Activated CD4-positive, alpha-beta T cell treated with anti-CD3 and anti-CD28 coated beads, Interleukin-2, Interleukin-6, amounts not matched to agents 100 ng/mL and 50 ng/mL, durations not matched to agents 16 hours and 8 hours (primary cell): ENCODE measurements at regions not wholly inside any gene's neighbourhood (a gene's known extent, or its start where the extent isn't known, plus 50 kb on each side); places are given as distances from the start of the nearest gene placed in this dataset.
"Not testable (repeated sequence)": the region's sequence is repeated elsewhere in the genome, so short reads cannot be mapped to it uniquely, and the experiment has no call there.

Experiments used
- DNase-seq: peaks from one replicate; pipeline ENCODE4 v3.0.0-alpha.2; 2020

DNA sequence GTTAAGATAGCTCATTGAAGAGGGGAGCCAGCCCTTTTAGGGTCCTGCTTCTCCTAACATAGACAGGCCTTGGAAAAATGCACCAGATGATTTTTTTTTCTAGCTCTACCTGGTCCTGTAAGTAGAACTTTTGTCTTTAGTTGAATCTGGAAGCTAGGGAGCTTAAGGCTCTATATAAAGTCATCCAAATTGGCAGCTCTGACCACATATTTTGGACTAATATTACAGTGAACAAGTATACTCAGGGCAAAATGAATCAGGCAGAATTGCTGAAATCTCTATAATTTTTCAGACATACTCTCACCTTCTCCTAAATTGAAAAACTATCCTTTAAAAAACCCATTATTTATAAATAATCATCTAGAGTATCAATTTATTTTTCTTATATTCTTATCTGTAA, 375.6 kb downstream of the OSTF1 start:
- no peak for DNase-seq

DNA sequence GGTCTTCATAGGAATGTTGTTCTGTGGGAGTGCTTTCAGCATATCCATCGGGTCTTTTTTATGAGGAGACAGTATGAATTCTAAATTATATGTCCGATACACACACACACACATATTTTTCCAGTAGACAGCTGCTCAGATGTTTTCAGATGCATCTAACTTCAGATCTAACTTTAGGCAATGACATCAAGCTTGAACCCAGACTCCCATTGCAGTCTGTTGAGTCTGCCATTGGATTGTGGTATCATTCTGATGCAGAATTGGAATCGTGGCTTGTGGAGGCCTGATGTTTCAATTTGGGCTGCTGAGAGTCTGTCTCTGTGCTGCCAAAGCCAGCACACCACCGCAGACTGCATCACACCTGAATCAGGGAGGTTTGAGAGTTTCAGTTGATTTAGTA, 376.4 kb downstream of the OSTF1 start:
- DNase-seq = no peak

DNA sequence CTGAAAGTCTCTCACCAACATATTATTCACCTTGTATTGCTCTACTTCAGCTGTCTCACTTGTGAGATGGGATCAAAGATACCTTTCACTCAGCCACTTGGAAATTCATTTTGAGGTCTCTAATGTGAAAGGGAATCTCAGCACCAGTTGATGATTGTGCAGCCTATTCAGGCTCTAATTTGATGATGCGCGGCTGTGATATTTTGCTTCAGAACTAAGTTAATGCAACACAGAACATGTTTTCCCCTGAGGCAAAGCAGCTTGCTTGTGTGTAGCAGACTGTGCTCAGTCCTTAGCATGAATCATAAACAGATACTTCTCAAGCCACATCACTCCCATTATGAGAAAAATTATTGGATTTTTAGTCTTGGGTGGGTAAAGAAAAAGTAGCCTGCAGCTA, 378.8 kb downstream of the OSTF1 start:
- DNase-seq = no peak

DNA sequence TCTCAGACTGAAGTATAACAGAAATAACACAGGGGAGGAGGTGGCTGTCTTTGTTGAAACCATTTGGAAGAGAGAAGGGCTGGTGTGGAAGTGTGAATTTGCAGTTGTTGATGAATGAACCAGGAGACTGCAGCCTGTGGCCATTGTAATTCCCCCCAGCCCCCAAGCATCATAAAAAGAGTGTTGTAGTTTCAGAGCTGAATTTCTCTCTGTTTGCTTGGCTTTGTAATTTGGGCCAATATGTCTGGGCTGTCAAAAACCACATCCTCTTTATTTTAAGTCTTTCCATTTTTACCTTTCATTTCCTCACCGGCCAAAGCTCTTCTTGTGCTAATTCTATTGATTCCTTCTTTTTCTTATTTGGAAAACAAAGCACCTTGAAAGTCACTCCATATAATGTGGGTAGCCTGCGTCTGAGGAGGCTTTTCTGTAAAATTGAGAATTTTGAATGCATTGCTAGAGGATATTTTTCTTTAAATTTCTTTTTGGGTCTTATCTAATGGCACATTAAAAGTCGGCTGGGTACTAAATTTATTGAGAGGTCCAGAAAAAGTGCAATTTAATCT, 383.3 kb downstream of the OSTF1 start:
- DNase-seq = no peak

DNA sequence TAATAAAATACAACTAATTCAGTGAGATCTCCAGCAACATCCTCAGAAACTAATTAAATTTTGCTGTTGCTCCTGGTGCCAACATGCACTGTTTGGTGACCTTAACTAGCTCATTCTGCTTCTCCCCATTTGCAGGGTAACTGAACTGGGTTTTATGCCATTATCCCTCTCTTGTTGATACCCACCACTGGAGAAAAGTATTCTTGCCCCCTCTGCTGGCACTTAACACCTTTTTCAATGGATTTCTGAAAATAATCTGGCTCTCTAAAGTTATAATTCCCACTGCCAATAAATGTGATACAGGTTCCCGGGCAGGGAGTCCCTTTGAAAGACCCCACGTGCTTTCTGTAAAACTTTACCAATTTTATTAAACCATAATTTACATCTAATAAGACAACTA, 394.3 kb downstream of the OSTF1 start:
- no peak for DNase-seq

DNA sequence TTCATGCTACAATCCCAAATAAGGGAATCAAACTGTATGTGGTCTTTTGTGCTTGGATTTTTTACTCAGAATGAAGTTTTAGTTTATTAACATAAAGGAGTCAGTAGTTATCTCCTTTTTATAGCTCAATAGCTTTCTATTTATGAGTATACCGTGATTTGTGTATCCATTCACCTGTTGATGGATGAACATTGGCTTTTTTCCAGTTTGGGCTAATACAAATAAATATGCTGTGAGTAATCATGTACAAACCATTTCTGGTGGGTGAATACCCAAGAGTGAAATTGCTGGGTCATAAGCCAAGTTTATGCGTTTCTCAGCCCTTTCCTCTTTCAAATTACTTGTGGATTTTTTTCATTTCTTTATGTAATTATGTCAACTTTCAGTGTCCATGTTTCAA, 395.3 kb downstream of the OSTF1 start:
- no peak for DNase-seq

DNA sequence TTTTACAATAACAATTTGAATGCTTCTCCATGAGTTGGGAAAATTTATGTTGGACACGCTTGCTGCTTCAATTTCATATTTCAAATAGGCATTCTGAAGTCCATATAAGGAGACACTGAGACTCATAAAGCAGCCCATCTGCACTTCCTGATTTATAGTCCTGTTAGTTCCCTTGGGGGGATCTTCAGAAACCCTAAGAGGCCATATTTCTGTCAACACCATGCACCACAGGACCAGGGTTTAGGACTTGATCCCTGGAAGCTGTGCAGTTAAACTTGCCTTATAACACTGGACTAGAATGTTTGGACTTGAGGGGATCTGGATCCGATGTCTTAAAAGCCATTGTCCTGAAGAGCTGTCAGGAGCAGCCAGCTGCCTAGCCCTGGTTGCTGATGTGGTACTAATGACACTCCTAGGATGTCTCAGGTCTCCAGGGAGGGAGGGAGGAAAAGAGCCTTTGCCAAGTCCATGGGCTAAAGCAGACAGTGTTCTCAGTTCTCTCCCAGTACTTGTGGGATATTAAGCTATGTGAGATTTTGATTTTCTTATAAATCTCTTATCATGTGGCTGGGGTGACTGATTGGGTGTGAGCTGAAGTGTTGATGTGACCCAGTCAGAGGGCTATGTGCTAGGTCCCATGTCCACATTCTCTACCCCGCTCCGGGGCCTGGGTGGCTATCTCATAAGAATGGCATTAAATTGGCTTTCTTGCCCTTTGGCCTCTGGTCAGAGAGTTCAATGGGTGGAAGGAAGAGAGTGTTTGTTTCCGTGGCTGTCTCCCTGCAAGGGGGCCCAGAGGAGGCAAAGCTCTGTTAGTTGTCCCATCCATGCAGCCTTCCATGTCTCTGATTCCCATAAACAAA, 399.8 kb downstream of the OSTF1 start:
- no peak for DNase-seq

DNA sequence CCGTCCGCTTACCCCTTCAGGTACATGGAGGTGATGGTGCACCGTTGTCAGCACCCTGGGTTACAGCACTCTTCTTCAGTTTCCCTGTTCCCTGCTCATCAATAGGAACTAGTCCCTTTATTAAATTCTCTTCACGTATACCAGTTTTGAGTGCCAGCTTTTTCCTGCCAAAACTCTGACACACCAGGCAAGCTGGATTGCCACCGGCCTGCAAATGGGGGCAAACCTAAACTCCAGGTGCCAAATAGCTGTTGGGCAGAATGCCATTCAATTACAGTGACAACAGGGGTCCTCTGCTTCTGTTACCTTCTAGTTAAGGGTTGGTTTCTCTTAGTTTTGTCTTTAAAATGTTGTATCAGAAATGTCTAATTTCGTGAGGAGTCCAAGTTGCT, 400.4 kb downstream of the OSTF1 start:
- no peak for DNase-seq

DNA sequence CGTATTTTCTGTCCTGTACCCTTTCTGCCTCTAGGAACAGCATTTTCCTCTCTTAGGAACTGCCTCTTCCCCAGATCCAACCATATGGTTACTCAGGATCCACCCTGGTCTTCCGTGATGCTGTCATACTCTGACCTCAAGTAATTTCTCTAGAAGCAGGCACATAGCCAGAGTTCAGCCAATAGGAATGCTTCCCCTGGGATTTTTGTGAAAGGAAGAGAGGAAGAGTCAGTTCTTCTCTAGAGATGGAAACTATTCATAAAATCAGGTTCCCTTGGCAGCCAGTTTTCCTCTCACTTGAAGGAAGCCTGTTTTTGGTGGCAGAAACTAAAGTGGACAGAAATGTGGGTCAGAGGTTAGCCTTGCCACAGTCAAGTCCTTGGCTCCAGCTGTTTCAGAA, 400.1 kb upstream of the PCSK5 start:
- DNase-seq = no peak

DNA sequence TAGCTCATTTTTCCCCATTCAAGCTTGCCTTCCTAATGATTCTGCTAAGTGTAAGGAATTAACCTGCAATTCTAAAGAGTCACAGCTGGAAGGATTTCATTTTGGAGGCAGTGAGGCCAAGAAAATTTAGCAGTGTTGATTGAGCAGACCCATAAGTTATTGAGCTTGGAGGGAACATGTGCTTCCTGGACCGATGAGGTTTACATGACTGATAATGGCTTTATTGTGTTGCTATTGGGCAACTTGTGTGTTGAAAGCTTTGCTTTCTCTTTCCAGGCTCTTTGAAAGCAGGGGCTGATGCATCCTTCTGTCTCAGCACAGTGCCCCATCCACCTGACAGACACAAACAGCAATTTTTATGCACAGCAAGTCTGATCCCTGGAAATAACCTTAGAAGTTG, 398.9 kb upstream of the PCSK5 start:
- DNase-seq = no peak

DNA sequence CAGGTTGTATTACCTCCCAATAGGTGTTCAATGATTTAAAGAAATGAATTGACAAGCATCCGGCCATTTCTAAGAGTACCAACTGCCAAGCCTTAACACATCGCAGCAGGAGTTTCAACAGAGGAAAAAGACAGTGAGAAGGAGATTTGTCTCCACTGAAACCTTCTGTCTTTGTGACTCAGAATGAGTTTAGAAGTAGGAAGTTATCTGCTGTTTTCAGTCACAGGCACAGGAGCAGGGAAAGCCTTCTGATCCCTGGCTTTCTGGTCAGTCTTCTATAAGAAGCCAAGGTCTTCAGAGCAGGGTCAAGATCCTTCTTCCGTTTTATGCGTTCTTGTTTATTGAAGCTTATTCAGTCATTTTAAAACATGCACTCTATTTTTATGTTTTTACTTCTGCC, 390.7 kb upstream of the PCSK5 start:
- no peak for DNase-seq

DNA sequence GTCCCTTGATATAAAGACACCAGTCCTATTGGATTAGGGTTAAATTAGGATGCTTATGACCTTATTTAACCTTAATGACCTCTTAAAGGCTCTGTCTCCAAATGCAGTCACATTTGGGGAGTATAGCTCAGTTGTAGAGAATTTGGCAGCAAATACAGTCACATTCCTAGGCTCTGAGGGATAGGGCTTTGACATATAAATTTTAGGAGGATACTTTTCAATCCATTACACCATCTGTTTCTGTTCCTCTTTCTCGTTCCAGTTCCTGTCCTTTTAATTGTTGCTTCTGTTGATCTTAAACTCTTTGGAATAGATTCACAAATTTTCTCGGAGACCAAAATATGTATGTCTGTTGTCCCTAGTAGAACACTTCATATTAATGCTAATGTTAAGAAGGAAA, 390.0 kb upstream of the PCSK5 start:
- DNase-seq = no peak

DNA sequence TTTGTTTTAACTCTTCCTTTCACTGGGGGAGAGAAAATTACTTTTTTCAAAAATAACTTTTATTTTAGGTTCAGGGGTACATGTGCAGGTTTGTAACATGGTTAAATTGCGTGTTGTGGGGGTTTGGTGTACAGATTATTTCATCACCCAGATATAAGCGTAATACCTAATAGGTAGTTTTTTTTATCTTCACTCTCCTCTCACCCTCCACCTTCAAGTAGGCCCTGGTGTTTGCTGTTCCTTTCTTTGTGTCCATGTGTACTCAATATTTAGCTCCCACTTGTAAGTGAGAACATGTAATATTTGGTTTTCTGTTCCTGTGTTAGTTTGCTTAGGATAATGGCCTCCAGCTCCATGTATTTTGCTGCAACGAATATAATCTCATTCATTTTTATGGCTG, 389.5 kb upstream of the PCSK5 start:
- DNase-seq = not testable (repeated sequence)

DNA sequence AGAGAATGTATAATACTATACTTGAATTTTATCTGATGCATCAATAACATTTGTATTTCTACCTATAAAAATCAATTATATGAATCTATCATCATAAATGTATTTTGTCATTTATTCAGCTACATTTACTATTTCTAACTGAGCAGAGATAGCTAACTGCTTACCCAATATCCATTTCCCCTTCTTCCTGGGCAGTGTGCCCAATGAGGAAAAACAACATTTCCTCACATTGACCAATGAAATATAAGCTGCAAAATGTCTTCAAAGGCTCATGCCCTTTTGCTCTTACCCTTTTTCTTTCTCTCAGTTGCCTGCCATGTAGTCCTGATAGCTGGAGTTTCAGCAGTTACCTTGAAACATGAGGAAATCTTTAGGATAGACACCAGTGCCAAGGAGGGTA, 385.8 kb upstream of the PCSK5 start:
- no peak for DNase-seq

DNA sequence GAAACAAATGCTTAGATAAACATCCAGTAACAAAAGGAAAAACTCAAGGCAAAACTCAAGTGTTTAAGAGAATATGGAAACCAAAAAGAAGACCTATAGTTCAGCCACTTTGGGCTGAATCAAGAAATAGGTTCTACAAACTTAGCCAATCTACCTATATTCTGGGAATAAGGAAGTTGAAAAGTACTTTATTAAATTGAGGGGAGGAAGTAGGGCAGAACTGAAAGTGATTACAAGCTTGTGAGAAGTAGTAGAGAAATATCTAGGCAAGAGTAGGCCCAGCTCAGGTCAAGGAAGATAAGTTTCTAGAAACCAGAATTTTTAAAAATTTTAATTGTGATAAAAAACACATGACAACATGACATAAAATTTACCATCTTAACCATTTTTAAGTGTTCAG, 384.8 kb upstream of the PCSK5 start:
- DNase-seq = no peak

DNA sequence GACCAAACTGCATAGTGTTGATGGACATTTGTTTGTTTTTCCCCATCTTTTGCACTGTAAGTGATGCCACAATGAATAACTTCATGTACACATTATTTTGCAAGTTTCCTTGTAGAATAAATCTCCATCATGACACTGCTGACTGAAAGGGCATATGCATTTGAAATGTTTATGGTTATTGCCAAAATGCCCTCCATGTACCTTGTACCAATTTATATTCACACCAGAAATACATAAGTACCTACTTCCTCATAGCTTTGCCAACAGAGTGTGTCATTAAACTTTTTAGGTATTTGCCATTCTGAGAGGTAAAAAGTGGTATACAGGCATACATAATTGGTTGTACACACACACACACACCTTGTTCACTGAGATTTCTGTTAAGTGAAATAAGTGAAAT, 361.0 kb upstream of the PCSK5 start:
- no peak for DNase-seq

DNA sequence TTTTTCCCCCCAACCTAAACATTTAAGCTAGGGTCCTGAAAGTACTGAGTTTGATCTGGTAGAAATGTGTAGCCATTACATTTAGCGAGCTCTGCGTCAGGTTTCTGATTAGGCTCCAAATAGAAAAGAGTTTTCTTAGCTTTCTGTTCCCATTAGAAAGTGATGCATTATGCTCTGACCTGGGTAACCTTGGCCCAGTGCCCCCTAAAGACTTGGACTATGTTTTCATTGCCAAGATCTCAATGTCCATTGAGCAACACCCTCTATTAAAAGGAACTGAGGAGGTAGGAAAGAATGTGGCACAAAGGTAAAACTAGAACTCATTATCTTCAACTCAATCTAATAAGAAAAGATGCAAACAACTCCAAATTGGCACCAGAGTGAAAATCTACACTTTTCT, 358.9 kb upstream of the PCSK5 start:
- DNase-seq = no peak

DNA sequence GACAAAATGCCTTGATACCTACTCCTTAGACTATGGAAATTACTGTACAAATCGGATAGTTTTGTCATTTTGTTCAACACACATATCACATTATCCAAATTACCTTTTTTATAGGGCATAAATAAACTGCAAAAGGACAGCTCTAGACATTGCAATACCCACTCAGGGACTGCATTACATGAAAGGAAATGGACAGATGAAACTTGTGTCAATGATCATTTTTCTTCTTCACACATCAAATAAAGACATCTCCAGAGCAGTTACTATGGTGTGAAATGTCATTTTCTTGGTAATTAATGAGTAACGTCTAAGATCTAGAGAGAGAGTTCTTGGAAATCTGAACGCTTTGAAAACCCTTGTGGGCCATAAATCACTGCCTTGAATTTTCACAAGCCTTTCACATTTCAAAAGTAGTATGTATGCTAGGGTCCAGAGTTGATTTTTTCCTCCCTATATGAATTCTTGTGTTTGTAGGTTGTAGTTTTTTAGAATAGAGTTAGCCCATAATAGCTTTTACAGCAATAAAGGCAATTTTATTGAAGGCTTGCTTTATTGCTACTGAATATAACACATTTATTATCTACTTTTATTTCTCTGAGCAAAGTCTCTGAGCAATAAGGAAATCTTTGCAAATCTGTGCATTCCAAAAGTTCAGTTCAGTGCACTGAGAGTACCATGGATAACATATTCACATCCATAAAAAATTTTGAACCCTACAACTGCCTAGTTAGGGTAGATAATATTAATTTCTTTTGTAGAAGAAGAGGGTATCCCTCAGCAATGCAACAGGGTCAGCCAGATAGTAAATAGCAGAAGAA, 358.0 kb upstream of the PCSK5 start:
- no peak for DNase-seq

DNA sequence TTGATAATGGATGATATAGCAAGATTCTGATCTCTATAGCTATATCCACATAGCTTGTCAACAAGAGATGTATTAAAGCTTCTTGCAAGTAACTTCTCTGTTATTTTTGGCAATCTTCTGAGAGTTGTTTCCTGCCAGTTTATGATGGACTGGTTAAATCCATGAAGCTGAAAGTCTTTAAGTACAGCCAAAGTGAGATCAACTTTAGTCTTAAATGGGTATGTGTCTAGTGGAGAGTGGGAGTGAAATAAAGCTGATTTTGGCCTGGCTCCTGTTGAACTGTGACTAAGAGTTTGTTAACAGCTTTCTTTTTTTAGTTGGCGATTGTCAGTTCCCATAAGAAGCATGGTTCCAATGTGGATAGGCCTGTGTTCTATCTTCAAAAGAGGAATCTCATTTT, 350.9 kb upstream of the PCSK5 start:
- no peak for DNase-seq

DNA sequence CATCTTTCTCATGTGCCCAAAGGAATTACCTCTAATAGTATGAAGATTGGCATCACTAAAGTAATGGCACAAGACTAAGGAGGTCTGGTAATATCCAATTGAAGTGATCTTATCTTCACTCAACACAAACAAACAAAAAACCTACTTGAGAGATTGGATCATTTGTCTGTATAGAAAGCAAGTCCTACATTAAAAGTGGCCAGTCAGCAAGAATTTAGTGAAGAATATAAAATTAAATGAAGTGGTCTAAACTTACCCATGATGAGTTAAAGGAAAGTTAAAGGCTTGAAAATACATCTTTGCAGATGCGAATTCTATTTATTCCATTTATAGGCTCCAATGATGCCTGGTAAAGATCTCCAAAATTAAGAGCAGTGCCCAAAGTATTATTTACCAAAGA, 350.3 kb upstream of the PCSK5 start:
- no peak for DNase-seq

DNA sequence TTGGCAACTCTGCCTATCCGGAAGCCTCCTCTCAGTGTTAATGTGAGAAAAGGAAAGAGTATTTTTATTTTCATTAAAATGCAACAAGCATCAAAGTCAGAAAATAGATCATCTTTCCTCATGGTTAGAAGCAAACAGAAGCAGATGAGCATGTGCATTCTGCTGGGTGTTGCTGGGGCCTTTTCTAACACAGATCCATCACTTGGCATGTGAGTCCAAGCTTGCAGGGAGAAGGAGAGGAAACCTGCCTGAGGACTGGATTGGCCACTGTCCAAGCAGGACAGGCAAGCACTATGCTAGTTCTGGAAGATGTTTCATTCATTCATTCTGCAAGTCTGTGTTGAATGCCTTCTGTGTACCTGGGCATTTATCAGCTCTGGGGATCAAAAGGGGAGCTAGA, 348.7 kb upstream of the PCSK5 start:
- no peak for DNase-seq

DNA sequence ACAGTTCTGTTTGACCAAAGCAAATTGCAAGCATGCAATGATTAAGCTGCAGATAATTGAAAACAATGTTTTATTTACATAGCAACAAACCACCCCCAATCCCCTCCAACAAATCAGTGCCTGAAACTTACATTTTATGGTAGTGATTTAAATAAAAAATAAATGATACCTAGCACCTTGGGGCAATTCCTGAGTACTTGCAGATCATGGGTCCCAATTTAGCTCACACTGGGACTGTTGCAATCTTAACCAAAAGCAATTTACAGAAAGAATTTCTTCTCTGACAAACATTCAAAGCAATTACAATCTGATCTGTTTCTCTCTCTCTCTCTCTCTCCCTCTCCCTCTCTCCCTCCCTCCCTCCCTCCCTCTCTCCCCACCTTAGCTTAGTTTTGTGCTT, 345.7 kb upstream of the PCSK5 start:
- no peak for DNase-seq

DNA sequence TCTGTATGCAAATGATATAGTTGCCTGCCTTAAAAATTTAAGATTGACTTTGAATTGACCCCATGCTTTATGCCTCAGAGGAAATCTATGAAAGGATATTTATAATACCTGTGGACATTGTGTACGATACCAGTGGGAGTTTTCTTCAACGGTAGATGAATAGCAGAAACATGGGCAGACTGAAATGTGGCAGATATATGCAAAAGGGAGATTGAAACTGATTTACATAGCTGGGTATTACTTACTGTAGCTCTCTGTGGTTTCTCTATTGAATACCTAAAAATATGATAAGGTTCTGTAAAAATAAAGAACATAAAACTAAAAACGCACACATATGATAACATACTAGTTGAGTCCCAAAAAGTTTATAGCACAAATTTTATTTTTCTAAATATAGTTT, 345.2 kb upstream of the PCSK5 start:
- DNase-seq = no peak

DNA sequence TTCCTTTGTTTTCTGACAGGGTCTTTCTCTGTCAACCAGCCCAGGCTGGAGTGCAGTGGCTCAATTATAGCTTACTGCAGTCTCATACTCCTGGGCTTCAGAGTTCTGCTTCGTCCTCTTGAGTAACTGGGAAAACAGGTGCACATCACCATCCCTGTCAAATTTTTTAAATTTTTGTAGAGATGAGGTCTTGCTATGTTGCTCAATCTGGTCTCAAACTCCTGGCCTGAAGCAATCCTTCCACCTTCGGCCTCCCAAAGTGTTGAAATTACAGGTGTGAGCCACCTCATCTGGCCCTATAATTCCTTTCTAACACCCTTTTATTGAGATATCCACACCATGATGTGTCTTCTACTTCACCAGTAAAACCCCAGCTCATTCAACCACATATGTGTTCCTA, 341.6 kb upstream of the PCSK5 start:
- no peak for DNase-seq
